ENCODE measurements at regions not wholly inside any gene's neighbourhood (a gene's known extent, or its start where the extent isn't known, plus 50 kb on each side); places are given as distances from the start of the nearest gene placed in this dataset.

DNA sequence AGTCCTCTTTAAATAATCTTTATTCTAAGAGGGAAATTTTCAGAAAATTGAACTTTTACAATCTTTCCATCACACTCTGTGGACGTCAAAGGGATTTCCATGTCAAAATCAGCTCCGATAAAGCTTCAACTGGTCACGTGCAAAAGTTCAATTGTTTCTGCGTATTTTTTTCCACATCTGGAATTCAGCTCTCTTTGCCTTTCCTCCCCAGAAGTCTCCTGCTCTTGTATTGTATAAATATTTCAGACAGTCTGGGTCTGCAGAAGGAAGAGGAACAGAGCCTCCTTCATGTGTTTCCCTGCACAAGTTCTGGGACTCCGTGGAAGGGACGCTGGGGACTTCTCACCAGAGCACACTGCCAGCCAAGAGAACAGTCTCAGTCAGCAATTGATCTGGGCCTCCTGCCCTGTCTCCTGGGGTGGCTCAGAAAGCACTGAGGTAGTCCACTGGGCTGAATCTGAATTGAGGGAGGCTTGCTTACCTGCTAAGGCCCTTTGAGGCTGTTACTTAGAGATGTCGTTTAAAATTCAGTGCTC is 251.5 kb downstream of the TFCP2L1 start:
- ATAC-seq = no peak

DNA sequence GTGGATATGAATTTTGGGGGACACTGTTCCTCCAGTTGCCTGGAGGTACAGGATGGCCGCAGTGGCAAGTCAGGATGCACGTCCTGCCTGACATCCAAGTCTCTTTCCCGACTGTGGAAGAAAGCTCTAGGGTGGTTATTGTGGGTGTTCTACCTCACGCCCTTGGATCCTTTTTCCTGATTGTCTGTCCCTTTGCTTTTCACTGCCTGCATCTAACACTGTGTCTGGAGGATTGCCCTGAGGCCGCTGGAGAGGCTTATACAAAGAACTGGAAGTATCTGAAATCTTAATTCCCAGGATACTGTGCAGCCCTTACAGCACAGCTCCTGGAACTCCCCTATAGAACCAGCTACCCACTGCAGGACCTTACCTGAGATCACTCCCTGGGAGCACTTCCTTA is 250.5 kb downstream of the TFCP2L1 start:
- no peak for ATAC-seq

DNA sequence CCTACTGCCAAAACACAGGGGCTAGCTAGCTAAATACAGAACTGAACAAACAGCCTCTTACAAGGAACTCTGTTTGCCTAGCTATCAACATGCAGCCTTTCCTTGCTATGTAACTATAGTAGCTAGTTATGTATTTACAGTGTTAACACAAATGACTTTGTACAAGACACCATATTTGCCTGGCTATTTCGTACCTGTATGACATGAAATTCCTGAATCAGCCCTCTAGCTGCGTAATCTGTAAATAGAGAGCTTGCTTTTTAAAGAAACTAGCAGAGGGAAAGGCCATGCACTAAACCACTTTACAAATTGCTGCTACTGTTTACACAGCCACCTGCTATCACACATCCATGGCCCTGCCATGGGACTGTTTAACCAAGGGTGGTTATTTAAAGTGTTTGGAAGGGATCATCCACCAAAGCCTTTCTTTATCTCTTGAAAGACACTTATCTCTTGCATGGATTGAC is 248.7 kb downstream of the TFCP2L1 start:
- ATAC-seq = no peak

DNA sequence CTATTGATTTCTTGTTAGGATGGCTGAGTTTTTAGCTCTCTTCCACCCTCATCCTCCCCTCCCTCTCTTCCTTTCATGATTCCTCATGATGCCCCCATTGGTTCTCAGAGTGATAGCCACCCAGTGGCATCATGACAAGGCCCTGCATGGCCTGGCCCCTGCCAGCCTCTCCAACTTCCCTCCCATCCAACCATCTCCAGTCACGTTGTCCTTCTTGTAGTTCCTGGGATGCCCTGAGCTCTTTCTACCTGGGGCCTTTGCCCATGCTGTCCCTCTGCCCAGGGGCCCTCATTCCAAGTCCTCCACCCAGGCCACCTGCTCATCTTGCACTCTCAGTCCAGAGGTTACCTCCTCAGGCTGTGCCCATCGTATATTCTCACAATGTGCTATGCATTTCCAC is 247.5 kb downstream of the TFCP2L1 start:
- ATAC-seq = no peak

DNA sequence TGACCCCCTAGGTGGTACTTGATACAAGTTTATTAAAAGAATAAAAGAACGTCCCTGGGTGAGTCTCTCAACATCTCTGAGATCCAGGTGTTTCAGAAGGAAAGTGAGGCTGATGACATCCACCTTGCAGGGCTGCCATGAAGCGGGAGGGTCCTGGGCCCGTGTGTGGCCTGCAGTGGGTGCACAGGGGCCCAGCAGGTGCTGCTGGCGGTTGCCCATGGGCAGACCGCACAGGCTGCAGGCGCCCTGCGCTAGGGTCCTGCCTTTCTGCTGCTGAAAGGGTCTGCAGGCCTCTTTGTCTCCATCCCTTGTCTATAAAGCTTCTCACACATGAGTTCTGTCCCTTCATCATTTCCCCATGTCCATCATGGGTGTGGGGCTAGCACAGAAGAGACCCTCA is 247.0 kb downstream of the TFCP2L1 start:
- ATAC-seq = no peak

DNA sequence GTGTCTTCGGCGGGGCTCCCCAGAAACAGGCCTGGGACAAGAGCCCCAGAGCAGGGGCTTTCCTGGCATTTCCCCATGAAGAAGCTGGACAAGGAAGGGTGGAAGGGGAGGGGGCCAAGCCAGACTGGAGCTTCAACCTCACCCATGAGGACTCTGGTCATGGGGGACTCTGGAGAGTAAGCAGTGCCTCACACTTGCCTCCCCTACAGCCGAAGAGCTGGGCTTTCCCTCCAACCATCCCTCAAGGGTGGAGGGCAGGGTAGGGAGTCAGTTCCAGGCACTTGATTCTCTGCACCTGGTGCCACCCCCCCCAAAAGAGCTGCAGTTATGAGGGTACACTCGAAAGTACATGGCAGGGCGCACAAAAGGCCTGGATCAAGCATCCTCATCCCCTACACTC is 246.6 kb downstream of the TFCP2L1 start:
- ATAC-seq = no peak

DNA sequence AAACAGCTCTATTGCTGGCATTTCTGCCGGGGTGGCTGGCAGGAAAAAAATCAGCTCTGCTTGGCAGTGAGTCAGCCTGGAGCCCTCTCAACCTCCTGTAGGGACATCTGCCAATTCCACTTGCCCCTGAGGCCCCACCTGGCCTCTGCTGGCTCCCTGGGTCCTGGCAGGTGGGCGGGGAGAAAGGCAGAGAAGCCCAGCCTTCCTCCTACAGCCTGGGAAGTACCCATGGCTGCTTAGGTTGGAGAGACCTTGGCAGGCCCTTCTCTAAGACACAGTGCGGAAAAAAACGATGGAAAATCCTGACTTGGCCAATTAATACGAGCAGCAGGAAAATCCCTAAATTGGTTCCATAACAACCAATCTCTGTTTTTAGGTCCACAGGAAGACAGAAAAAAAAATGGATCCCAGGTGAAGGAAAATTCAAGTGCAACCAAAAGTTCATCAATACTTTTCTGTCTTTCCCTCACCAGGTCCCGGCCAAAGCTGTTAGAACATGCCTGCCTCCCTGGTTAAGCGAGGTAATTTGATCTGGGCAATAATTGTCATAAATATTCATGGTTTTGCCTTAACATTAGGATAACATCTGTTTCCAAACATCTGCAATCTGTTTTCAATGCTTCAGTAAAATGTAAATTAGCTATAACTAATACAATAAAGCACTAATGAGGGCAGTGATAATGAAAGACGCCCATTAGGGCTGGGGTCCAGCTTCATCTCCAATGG is 245.9 kb downstream of the TFCP2L1 start:
- ATAC-seq = no peak

DNA sequence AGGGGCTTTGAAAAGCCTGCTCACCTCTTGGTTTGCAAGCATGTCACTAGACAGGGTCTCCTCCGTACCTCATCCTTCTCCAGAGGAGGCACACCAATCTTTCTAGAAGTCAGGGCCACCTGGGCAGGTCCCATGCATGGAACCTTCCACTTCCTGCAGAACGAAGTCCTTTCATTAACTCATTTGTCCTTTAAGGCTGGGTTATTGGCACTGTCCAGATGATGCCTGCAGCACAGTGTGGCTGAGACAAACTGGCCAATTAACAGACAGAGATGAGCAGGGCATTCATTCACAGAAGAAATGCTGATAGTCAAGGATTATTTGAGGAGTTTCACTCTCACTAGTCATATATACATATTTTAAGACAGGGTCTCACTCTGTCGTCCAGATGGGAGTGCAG is 245.3 kb downstream of the TFCP2L1 start:
- no peak for ATAC-seq

DNA sequence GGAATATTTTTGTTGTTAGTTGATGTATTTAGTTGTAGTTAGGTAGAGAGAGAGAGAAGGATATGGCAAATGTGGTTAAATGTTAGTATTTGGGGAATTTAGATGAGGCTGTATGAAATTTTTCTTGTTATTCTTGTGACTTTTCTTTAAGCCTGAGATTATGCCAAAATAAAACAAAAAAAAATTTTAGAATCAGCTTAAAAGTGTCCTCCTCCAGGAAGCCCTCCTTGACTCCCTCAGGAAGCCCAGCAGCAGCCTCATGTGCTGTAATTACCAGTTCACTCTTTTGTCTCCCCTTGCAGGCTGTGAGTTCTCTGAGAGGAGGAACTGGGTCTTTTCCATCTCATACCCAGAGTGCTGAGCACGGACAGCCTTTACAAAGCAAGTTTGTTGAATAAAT is 243.5 kb downstream of the TFCP2L1 start:
- no peak for ATAC-seq

DNA sequence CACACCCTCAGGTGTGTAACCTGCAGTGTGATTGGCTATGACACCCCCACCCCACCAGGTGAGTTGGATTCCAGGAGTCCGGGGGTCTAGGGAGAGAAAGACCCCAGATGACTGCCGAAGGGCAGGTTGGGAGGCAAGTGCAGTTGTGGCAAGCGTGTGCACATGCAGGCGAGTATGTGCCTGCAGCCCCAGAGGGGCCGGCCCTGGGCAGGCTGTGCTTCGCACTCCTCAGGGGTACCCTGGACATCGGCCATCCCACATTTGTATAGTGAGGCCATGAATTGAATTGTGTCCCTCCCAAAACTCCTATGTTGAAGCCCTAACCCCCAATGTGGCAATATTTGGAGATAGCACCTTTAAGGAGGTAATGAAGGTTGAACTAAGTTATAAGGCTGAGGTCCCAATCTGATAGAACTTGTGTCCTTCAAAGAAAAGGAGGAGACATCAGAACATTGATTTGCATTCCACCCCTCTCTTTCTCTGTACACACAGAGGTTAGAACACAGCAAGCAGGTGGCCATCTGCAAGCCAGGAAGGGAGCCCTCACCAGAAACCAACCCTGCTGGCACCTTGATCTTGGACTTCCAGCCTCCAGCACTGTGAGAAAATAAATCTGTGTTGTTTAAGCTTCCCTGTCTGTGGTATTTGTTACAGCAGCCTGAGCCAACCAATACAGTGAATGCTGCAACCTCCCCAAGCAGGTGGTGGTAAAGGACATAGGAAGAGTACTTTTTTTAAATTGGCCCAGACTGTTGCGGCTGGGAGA is 241.8 kb downstream of the TFCP2L1 start:
- no peak for ATAC-seq

DNA sequence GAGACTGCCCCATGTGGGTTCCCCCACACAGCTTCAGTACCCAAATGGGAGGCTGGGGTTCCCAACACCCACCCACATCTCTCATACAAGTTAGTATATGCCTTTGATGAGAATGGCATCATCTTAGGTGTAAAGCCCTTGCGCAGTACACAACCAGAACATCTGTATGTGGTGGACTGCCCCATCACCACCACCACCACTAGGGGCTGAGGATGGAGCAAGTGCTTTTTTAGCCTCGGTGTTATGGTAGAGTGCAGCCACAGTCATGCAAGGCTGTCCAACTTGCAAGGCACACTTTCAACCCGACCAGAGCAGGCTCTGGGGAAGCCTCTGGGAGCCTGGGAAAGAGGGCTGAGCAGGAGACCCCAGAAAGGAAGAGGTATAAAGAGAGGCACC is 241.2 kb downstream of the TFCP2L1 start:
- ATAC-seq = no peak

DNA sequence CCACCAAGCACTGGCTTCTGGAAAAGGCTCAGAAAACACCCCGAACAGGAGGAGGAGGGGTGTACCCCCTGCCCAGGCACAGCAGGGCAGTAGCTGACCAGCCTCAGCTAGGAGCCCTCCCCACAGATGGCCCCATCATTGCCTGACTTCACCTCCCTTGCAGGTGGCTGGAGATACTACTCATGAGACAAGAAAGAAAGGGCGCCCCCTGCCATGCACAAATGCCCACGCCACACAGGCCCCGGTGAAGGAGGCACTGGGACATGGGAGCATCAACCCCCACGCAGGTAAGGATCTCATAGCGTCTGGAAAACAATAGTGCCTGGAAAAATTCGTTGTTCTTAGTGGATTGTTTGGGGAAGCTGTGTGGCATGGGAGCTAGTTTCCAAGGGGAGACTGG is 240.6 kb downstream of the TFCP2L1 start:
- ATAC-seq = no peak

DNA sequence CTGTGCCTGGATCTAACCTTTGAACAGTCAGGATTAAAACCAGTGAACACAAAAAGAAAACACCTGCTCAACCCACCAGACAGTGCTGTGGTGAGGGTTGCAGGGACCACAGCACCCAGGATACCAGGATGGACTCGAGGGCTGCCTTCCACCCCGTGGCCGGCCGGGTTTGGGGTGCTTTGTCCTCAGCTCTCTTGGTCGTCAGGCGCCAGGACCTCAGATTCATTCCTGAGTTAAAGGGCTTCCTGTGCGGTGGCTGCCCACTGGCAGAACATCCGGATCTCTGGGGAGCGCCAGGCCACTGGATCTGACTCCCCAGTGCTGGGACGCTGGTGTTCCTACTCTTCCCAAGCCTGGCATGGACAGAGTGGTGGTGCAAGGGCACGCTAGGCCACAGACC is 239.8 kb downstream of the TFCP2L1 start:
- ATAC-seq = no peak

DNA sequence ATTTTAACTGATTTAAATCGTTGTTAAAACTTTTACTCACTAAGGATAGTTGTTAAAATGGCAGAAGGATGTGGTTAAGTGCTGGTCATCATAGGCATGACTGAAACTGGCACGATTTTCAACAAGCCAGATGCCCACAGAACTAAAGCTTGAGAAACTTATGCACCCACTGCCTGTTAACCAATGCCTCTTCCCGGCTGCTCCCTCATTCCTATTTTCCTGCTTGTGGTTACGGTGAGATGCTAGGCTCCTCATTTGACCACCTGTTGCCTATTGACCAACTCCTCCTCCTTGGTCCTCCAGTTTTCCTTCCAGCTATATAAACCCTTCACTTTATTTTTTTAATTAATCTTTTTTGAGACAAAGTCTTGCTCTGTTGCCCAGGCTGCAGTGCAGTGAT is 238.7 kb downstream of the TFCP2L1 start:
- ATAC-seq = no peak

DNA sequence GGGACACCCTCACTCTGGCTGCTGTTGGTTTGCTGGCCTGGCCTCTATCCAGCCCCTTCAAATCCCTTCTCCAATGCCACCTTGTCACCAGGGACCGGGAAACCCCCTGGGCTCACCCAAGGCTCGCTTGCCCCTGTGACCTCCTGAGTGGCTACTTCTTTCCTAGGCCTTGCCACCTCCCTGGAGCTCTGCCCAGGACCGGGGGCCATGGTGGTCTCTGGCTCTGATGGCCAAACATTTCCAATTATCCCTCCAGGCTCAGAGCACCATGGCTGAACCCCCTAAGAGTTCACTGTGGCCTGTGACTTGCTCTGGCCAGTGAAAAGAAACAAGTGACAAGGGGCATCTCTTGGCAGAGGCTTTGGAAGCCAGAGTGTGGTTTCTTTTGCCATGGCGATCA is 237.6 kb downstream of the TFCP2L1 start:
- no peak for ATAC-seq

DNA sequence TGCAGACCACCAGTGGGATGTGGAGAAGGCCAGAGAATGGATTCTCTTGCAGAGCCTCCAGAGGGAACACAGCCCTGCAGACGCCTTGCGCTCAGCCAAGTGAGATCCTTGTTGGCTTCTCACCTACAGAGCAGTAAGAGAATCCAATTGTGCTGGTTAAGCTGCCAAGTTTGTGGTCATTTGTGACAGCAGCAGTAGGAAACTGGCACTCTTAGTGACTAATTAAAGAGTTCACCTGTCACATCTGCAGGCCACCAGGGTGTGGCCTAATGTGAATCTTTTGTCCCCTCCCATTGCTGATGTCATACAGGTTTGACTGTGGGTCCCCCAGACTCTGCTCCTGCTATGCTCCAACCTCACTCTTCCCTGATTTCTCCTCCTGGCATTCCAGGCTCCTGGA is 235.9 kb downstream of the TFCP2L1 start:
- ATAC-seq = no peak

DNA sequence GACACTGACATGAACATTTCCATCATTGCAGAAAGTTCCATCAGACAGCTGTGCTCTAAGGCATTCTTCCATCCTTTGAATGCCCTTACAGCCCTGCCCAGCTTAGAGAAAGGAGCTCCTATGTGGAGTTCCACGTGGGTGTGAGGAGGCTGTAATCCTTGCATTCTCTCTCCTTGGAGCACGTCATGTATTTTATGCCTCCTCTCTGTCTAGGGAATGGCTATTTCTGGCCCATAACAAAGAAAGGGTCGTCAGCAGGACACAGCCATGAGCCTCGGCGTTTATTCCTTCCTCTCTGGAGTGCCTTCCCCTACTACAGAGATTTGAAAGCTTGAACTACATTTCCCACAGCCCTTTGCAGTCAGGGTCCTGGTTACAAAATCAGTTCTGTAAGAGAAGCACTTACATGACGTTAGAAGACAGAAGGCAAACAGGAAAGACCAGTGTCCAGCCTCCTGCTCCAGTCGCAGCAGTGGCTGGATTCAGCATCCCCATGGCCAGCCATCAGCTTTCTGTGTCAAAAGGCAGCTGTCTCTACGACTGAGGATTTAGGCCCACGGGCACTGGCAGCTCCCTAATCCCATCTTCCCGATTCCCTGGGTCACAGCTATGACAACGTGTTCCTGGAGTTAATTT is 234.9 kb downstream of the TFCP2L1 start:
- ATAC-seq = no peak

DNA sequence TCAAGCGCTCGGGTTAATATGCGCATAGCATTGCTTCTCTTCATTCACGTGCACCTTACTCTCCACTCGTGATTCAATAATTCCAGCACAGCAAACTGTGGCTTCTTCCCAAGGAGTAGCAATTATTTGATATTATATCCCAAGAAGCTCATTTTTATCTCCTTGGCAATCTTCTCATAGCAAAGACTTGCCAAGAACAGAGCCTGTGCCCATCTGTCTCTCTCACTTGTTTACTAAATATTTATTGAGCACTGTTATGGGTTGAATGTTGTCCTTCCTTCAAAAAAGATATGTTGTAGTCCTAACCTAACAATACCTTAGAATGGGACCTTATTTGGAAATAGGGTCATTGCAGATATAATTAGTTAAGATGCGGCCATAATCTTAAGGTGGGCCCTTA is 233.7 kb downstream of the TFCP2L1 start:
- ATAC-seq = no peak

DNA sequence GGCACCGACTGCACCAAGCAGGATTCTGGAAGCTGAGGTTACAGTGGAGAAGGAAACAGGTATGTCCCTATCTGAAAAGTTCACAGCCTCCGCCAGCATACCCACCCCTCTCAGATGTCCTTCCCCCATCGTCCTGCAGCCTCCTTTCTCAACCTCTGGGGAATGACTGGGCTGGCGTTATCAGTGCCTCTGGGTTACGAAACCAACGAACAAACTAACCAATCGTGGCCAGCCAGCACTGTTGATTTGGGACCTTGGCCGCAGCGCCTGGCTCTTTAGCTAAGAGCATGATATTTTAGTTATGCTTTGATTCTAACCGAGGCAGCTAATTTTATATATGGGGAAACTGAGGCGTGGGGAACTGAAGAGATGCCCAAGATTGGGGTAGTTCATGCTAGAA is 233.0 kb downstream of the TFCP2L1 start:
- no peak for ATAC-seq

DNA sequence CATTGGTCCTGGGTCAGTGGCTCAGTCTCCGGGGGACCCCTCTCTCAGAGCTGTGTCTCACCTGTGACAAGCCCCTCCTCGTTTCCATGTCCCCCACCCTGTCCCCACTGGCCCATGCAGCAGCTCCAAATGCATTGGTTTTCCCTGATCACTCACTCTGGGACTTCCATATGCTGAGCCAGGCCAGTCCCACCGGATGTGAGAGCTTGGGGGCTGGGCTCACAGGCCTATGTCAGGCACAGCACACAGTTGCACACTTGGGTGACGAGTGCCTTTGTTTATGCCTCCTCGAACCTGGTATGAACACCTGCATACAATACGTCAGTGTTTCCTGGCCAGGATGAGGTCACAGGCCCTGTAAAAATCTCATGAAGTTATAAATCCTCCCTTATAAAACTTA is 232.5 kb downstream of the TFCP2L1 start:
- ATAC-seq = no peak

DNA sequence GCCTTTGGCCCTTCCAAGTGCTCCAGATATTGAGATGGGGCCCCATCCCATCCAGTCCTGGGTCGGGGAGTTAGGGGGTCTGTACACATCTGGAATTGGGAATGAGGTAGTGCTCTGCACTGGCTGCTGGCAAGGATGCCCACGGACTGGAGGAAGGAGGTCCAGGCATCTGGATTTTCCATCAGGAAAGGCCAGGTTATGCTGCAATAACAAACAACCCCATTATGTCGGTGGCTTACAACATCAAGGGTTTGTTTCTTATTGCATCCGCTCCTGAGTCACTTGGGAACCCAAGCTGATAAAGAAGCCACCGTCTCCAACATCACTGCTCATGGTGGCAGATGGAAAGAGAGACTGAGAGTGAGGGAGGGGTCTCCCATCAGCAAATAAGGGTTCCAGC is 229.9 kb downstream of the TFCP2L1 start:
- no peak for ATAC-seq

DNA sequence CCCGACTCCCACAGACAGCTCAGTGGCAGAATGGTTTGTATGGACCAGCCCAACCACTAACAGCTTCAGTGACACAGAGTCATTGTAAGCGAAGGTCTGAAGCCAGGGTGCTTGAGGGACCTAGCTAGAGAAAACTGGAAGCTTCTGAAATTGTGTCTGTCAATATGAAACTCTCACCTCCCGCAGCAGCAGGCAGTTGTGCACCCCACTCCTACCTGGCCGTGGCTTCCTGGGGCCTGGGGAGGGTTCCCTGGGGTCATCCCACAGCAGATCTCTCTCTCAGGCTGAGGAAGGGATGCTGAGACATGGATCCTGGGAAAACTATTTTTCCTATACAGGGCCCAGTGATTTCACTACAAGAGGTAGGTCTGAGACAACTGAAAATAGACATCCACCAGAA is 229.5 kb downstream of the TFCP2L1 start:
- no peak for ATAC-seq

DNA sequence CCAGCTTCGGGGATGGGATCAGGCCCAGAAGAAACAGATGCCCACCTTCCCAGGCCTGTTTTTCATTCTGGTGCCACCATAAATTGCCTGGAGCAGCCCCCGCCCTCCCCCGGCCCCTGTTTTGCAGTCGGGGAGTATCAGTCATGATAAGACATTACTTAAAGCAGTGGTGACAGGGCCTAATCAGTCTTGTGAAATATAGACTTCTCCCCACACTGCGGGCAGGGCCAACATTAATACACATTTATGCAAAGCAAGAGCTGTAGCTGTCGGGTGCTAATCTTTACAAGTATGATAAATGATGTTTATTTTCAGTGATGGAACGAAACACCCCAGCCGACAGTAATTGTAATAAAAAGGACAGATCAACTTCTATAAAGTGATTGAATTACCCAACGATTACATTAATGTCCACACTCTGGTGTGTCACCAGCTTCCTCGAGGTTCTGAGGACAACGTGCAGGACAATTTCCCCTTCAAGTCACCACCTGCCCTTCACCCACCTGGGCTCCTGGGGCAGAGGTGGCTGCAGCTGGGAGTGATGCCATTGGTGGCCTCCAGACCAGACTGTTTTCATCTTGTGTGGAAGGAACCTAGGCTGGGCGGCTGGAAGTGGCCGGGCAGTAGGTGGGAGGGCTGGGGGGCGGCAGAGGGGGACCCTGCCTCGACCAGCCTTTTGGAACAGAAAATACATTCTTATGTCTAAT is 226.0 kb downstream of the TFCP2L1 start:
- ATAC-seq = no peak
